Stimulated activated CD4-positive, alpha-beta T cell treated with anti-CD3 and anti-CD28 coated beads, TNF-alpha, amount 100 ng/mL, for 48 hours (primary cell): ENCODE measurements at regions not wholly inside any gene's neighbourhood (a gene's known extent, or its start where the extent isn't known, plus 50 kb on each side); places are given as distances from the start of the nearest gene placed in this dataset.

Experiments used
- DNase-seq, 3 donors: peaks; one replicate each; pipeline ENCODE4 v3.0.0-alpha.2; 2020; ENCODE audit warnings: low read depth in 3 of 3

GRCh38 chr9:116081435-116082115 lies 72.0 kb upstream of the PAPPA start:
- no peak for DNase-seq

- no peak for DNase-seq
Observed at GRCh38 chr9:116083837-116084236, 69.8 kb upstream of the PAPPA start.

GRCh38 chr9:116084497-116084896 lies 69.1 kb upstream of the PAPPA start:
- no peak for DNase-seq

GRCh38 chr9:116087246-116087645 lies 66.3 kb upstream of the PAPPA start:
- no peak for DNase-seq

- no peak for DNase-seq
Observed at GRCh38 chr9:116087751-116088194, 65.8 kb upstream of the PAPPA start.

GRCh38 chr9:116088396-116088795 lies 65.2 kb upstream of the PAPPA start:
- DNase-seq, result no peak

GRCh38 chr9:116090030-116090770 lies 63.4 kb upstream of the PAPPA start:
- DNase-seq, result no peak

- DNase-seq, result no peak
Observed at GRCh38 chr9:116094846-116095245, 58.7 kb upstream of the PAPPA start.

- DNase-seq, result no peak
Observed at GRCh38 chr9:116095403-116095802, 58.2 kb upstream of the PAPPA start.

GRCh38 chr9:116096046-116096445 lies 57.5 kb upstream of the PAPPA start:
- DNase-seq, result no peak

GRCh38 chr9:116096853-116097252 lies 56.7 kb upstream of the PAPPA start:
- no peak for DNase-seq

- DNase-seq, result no peak
Observed at GRCh38 chr9:116098476-116098875, 55.1 kb upstream of the PAPPA start.

- DNase-seq, result no peak
Observed at GRCh38 chr9:116099821-116100220, 53.8 kb upstream of the PAPPA start.

GRCh38 chr9:116100711-116101121 lies 52.9 kb upstream of the PAPPA start:
- DNase-seq, result no peak

GRCh38 chr9:116101516-116101915 lies 52.1 kb upstream of the PAPPA start:
- DNase-seq, result no peak

GRCh38 chr9:116102596-116102995 lies 51.0 kb upstream of the PAPPA start:
- DNase-seq, result no peak
